Hindlimb muscle (tissue), 1 donor: ENCODE measurements at regions not wholly inside any gene's neighbourhood (a gene's known extent, or its start where the extent isn't known, plus 50 kb on each side); places are given as distances from the start of the nearest gene placed in this dataset.
"Not testable (repeated sequence)": the region's sequence is repeated elsewhere in the genome, so short reads cannot be mapped to it uniquely, and the experiment has no call there.

ENCODE experiments used
- DNase-seq: peaks from one replicate; pipeline ENCODE4 v3.0.0-alpha.2; 2013

DNA sequence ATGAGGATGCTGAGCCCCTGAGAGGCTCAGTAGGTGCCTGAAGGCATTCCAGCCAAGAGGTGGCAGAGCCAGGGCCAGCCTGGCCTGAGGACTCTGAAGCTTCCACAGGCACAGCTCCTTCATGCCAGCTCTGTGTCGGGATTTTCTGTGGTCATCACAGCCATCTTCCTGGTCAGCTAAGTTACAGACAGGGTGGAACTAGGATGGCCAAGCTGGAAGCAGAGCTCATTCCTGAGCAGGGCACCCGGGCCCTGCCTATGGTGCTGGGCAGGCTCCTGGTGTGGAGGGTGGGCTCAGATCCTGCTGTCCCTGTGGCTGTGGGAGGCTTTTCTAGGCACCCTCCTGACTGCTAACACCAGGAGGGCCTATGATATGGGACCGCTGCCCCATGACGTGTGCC, 2882.3 kb downstream of the RPIA start:
- DNase-seq: not testable (repeated sequence)

DNA sequence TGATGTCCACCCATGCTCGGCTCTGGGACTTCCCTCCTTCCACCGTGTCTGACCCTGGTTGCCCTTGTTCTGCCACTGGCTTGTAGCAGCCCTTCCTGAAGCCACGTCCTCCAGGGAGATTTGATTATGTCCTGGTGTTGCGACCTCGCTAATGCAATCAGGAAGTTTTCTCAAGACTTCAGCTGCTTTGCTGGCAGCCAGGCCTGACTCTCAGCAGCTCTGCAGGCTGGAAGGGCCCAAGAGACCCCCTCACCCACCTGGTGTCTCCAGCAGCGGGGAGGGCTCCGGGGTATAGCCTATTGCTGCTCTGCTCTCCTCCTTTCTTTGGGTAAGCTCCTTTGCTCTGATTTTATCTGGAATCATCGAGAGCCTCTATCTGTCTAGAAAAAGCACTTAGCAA, 2882.8 kb downstream of the RPIA start:
- DNase-seq: not testable (repeated sequence)

DNA sequence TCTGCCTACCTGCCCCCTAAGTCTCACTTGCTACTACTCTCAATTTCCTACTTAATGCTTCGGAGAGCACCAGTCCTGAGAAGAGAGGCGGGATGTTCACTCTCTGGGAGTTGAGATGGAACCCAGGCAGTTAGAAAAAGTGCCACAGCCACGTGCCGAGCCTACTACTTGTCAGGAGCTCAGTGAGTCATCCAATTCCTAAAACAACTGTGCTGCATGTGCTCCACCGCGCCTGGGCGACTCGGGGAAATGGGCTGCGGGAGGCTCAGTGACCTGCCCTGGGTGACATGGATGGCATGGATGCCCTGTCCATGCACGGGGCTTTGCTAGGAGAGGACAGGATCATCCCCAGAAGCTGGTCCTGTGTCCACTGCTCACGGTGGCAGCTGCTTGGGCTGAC, 2884.2 kb downstream of the RPIA start:
- not testable (repeated sequence) for DNase-seq

DNA sequence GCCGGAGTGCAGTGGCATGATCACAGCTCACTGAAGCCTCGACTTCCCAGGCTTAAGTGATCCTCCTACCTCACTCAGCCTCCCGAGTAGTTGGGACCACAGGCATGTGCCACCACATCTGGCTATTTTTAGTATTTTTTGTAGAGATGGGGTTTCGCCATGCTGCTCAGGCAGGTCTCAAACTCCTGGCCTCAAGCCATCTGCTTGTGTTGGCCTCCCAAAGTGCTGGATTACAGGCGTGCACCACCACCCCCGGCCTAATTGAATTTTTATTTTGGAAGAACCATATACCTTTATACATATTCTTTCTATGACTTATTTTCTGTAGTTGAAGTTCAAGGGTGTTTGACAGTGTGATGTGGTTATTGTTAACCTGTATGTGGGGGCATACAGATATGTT, 2885.9 kb downstream of the RPIA start:
- not testable (repeated sequence) for DNase-seq

DNA sequence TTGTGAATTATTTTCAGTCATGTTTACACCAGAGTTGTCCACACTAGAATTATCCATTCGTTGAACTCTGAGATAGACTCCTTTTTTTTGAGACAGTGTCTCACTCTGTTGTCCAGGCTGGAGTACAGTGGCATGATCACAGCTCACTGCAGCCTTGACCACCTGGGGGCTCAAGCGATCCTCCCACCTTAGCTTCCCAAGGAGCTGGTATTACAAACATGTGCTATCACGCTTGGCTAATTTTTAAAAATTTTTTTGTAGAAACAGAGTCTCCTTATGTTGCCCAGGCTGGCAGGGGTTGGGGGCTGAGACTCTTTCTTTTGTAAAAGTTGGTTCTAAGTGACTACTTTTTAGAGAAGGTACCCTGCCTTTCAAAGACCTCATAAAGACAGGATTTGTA, 2887.2 kb downstream of the RPIA start:
- DNase-seq: not testable (repeated sequence)

DNA sequence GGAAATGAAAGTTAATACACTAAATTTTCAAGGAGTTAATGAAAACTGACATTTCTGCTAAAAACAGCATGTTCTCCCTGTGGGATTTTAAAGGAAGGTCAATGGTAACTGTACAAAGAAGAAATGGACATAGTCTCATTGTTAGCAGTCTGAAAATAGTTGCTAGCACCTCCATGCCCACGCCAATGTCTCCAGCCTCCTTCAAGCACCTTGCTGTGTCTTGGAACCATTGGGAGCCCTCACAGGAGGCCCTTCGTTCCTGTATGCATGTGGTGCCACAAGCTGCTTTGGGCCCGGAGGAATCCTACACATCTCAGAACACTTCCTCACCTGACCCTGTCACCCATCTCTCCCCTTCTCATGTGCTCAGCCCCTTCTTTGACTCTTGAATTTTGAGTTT, 2888.1 kb downstream of the RPIA start:
- DNase-seq: not testable (repeated sequence)

DNA sequence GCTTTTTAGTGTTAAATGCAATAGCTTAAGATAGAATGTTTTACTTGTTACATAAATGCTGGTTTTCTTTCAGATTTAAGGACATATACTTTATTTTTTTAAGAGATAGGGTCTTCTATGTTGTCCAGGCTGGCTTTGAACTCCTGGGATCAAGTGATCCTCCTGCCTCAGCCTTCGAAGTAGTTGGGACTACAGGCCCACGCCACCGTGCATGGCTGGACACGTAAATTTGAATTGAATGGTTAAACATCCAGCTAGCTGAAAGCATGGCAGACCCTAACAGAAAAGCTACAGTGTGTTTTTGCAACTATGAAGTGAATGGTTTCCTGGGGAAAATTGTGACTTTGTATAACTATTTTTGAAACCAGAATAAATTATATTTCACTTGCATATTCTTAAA, 2888.6 kb downstream of the RPIA start:
- not testable (repeated sequence) for DNase-seq

DNA sequence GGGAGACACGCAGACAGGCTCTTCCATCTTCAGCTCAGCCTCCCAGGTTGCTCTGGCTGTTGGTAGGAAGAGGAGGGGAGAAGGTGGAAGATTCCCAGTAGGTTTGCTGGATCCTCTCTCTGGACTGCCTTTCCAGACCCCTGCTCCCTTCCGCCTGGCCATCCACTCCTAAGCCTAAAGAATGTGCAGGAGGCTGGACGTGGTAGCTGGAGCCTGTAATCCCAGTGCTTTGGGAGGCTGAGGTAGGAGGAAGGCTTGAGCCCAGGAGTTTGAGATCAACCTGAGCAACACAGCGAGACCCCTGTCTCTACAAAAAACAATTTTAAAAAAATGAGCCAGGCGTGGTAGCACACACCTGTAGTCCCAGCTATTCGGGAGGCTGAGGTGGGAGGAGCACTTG, 2895.6 kb downstream of the RPIA start:
- not testable (repeated sequence) for DNase-seq

DNA sequence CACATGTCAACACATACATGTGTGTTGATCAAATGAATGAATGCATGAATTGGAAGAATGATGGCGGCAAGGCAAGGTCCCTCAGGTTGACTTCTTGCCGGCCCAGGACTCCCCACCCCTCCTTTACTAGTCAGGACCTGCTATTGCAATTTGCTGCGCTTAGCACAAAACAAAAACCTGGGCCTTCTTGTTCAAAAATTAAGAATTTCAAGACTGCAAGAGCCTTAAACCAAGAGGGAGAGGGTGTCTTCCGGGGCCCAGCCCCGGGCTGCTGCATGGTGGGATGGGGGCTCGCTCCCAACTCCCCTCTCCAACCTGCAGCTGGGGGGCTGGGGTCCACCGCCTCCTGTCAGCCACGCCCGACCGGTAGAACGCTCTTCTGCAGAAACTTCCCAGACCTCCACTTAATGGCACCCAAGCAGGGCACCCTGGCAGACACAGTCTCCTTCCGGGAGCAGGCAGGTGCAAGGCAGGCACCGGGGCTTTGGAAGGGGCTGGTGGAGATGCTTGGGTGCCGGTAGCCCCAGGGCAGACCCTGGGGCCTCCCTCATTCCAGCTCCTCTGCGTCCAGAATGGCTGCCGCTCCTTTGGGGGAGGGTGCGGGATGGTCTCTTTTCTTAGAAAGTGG, 2896.5 kb downstream of the RPIA start:
- not testable (repeated sequence) for DNase-seq

DNA sequence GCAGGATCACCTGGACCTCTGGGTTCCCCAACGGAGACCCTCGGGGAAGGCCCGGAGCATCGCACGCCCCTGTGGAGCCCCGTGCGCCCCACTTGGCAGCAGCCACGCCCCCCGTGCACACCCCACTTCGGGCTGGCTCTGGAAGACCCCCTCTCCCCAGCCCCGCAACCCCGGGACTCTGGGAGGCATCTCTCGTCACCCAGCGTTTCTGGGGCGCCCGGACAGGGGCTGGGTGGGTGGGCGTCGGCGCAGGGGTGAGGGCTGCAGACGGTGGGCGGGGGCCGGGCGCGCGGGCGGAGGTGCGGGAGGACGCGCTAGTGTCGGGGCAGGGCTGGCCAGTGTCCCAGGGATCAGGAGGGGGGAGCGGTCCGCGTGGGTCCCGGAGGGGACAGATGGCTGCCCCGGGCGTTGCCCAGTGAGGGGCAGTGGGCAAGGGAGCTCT, 2897.3 kb downstream of the RPIA start:
- not testable (repeated sequence) for DNase-seq

DNA sequence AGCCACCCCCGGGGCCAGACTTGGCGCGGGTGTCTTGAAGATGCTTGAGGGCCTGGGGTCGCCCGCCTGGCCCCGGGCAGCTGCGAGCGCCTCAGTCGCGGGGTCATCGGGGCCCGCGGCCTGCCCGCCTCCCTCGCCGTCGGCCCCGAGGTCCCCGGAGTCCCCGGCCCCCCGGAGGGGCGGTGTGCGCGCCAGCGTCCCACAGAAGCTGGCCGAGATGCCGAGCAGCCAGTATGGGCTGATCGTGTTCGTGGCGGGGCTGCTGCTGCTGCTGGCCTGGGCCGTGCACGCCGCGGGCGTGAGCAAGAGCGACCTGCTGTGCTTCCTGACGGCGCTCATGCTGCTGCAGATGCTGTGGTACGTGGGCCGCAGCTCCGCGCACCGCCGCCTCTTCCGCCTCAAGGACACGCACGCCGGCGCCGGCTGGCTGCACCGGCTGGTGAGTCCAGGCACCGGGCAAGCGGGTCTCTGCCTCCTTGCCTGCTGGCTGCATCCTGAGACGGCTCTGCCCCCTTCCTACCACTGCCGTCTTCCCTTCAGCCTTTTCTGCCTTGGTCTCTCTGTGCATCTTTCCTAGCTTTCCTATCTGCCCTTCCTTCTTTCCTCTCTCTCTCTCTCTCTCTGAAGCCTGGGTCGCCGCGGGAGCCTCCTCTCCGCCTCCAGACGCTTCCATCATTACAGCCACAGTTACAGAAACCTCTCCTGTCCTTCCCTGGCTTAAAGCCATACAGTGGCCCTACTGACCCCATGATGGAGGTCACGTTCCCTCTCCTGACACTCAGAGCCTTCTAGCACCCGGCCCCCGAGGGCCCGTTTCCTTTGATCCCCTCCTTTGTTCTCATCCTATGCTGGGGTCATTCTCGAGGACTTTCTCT, 2898.2 kb downstream of the RPIA start:
- not testable (repeated sequence) for DNase-seq

DNA sequence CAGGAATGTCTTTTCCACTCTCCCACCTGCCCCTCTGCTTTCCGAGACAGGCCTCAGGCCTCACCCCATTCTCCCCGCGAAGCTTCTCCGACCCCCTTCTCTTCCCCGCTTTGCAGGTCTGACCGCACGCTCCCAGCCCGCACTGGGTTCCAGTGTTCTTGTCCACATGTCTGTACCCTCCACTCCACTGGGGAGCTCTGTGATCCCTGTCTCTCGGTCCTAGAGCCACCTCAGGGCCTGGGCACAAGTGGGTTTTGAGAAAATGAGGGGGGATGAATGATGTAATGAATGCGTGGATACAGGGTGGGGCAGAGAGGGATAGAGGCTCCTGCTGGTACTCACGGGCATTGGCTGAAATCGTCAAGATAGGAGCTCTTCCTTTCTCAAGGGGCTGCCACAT, 2898.9 kb downstream of the RPIA start:
- not testable (repeated sequence) for DNase-seq

DNA sequence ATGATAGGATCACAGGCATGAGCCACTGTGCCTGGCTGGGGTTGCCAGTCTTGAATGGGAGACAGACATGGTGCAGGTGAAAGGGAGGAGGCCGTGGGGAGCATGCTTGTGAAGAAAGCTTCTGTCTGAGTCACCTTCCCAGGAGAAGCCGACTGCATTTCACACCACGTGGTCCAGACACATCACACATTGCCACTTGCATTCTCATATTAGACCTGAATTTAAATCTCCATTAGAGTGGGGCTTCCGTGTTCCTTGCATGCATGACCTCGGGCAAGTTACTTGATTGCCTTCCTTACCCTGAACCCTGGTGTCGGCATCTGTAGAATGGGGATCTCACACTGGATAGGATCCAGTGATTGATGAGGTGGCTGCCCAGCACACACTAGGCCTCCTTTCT, 2899.6 kb downstream of the RPIA start:
- not testable (repeated sequence) for DNase-seq

DNA sequence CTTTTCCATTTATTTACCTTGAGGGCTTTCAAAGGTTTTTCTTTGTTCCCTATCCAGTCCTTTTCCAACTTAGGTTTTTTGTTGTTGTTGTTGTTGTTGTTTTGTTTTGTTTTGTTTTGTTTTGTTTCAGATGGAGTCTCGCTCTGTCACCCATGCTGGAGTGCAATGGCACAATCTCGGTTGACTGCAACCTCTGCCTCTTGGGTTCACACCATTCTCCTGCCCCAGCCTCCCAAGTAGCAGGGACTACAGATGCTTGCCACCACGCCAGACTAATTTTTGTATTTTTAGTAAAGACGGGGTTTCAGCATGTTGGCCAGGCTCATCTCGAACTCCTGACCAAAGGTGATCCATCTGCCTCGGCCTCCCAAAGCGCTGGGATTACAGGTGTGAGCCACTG, 2906.0 kb downstream of the RPIA start:
- DNase-seq: not testable (repeated sequence)

DNA sequence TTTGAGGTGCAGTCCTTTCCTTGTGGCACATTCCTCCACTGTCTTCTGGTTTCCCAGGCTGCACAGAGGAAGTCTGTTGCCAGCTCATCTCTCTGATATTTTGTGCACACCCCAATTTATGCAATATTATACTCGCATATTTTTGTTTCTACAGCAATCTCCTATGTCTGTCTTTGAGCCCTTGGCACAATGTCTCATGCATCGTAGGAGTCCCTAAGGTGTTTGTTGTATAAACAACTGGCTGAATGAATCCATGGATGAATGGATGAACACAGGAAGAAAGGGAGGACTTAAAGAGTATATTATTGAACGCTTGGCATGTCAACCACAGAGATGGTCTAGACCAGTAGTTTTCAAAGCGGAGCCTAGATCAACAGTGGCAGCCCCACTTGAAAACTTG, 2907.0 kb downstream of the RPIA start:
- DNase-seq: not testable (repeated sequence)

DNA sequence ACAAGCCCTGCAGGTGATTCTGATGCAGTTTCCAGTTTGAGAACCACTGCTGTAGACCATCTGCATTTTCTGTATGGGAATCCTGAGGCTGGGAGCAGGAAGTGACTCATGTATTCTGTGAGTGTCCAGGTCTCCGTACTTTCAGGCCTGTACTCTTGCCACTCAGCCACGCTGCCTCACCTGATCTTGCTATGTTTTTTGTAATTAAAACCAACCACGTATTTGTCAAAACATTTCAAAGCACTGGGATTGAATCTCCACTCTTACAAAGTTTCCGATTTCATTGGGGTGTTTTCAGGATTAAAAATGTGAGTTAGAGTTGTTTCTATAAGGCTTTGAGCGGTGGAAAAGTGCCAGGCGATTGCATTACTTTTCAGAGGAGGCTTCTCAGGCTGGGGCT, 2907.5 kb downstream of the RPIA start:
- DNase-seq: not testable (repeated sequence)

DNA sequence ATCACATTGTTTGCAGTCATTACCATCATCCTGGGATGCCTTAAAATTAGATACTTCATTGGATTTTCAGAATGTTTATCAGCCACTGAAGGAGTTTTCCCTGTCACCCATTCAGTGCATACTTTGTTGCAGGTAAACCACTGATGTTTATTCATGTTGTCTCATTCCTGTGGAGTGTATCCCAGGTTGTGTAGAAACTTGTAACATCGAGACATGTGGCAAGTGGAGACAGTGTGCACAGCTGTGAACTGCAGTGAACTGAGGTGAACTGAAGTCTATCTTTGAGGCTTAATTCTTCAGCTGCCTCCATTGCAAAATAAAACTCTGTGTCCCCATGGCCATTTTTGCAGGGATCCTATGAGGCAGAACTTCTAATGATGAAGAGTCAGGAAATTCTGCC, 2911.4 kb downstream of the RPIA start:
- not testable (repeated sequence) for DNase-seq

DNA sequence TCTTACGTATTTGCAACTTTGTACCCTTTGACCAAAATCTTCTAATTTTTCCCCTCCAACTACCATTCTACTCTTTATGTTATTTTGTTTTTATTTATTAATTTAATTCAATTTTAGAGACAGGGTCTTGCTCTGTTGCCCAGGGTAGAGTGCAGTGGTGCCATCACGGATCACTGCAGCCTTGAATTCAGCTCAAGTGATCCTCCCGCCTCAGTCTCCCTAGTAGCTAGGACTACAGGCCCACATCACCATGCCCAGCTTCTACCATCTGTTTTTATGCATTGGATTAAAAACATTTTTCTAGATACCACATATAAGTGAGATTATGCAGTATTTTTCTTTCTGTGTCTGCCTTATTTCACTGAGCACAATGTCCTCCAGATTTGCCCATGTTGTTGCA, 2912.5 kb downstream of the RPIA start:
- not testable (repeated sequence) for DNase-seq

DNA sequence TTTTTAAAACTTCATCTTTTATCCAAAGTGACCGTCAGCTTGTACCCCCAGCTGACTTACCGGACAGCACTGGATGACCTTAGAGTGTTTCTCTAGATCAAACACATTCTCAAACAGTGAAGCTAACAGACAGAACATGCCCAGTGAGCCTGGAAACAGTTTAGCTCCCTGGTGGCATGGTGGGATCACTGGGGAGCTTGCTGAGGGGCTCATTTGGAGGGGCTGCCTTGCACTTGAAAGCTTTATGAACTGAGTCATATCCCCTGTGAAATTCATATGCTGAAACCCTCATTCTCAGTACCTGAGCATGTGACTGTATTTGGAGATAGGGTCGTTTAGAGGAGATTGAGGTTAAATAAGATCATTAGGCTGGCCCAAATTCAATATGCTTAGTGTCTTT, 2913.2 kb downstream of the RPIA start:
- DNase-seq: not testable (repeated sequence)

DNA sequence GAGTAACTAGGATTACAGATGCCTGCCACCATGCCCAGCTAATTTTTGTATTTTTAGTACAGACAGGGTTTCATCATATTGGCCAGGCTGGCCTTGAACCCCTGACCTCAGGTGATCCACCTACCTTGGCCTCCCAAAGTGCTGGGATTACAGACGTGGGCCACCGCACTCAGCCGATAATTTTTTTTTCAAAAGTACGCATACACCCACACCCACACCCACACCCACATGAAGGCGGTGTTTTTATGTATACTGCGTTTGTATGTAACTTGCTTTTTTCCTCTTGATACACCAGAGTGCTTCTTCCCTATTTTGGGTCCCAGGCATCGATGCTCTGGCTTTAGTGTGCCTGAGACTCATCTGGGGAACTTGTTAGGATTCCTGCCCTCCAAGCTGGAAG, 2932.3 kb downstream of the RPIA start:
- DNase-seq: not testable (repeated sequence)

DNA sequence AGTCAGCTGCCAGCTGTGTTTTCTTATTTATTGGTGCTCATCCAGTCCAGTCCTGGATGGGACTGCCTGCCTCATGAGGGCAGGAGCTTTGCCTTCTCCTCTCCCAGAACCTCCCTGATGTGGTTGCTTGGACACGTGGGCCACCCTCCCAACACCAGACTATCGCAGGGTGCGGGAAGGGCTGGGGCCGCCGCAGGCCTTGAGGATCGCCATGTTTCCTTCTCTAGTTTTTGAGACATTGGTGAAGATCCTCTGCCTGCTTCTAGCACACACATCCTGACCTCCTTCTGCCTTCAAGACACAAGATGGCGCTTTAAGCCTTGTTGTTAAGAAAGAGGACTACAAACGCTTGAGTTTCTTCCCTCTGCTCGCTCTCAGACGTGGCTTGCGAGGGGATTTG, 2937.0 kb downstream of the RPIA start:
- DNase-seq: not testable (repeated sequence)

DNA sequence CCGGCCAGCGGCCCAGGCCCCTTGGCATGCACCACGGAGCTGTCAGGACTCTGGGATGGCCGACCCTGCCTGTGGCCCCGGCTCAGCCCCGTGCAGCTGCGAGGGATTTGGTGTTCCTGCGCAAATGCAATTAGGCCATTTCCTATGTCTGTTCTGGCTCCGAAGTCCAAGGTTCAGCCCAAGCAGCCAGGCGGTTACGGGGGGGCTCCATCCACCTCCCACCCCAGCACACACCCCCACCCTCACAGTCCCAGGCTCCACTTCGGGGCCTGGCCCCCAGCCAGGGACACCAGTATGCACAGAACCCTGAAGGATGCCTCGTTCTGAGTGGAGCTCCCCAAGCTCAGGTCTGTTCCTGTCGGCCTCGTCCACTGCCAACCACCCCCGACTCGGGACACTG, 2965.7 kb downstream of the RPIA start:
- DNase-seq: peak; percentile 54

DNA sequence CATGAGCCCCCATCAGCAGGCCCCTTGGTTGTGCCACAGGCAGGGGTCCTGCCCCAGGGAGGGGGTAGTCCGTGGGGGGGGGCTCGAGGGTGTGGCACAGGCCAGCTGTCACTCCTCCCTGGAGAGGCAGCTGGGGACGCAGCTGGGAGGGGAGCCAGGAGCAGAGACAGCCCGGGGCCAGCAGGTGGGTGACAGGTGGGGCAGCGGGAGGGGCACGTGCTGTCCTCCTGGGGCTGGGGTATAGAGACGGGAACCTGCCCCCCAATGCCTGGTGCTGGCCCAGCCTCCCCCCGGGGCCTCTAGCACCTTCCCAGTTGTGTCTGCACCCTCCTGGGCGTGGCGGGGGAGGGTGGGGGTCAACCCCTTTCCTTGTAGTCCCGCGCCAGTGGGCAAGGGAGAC, 2966.9 kb downstream of the RPIA start:
- peak; percentile 2 for DNase-seq
